ENCODE measurements at regions not wholly inside any gene's neighbourhood (a gene's known extent, or its start where the extent isn't known, plus 50 kb on each side); places are given as distances from the start of the nearest gene placed in this dataset.

GRCh38 chr18:56473400-56474024 is 164.9 kb downstream of the TXNL1 start:
- no peak for TF ChIP-seq ZNF274 (IDR thresholded peaks at IDR 0.05; ENCODE audit: low read depth, low read length)
- TF ChIP-seq YY1 (IDR thresholded peaks at IDR 0.05; ENCODE audit: insufficient read depth, insufficient read length), result no peak
- no peak for TF ChIP-seq SUZ12 (IDR thresholded peaks at IDR 0.05; ENCODE audit: extremely low read depth, insufficient read depth, insufficient read length)
